HepG2 (cell line): ENCODE measurements at regions not wholly inside any gene's neighbourhood (a gene's known extent, or its start where the extent isn't known, plus 50 kb on each side); places are given as distances from the start of the nearest gene placed in this dataset.

Experiments
- ATAC-seq: fragments of 200-7000 bp; cut with Tn5 transposase; 3 replicates; pipeline ENCODE4 v1.9.1; 2020; ENCODE audit warnings: mild to moderate bottlenecking, moderate library complexity
- BruUV-seq: library from RNA; stranded (reverse); fragments of 400-500 nt; replicated peaks from 2 replicates; lab custom pipeline; 2021; lab: Mats Ljungman, UMichigan
- CTCF ChIA-PET: fragments of 300-600 bp; formaldehyde crosslinking; extraction: SDS; loops from one replicate; lab custom pipeline; 2021; ENCODE audit warnings: low total read pairs, inconsistent platforms, low intra/inter-chr PET ratio; lab: Yijun Ruan, JAX
- POLR2A ChIA-PET: fragments of 350-600 bp; sonication (Branson Sonifier 250); formaldehyde crosslinking; loops from one replicate; lab custom pipeline; 2020; ENCODE audit warnings: antibody characterized with exemption, inconsistent platforms; lab: Yijun Ruan, JAX
- DNase-seq: peaks from one replicate; pipeline ENCODE4 v3.0.0-alpha.2; 2015; ENCODE audit warnings: low spot score
- FAIRE-seq: peaks from 3 replicates; lab custom pipeline; 2011; peaks lifted over from hg19 to GRCh38; lab: Jason Lieb, UNC
- H2AFZ ChIP-seq: one replicate; pipeline ENCODE4 v1.6.1; 2011; ENCODE audit warnings: low read length, inconsistent platforms
- H3K27ac ChIP-seq: fragments of 300-600 bp; 3 replicates; pipeline ENCODE4 v1.8.0; 2011; ENCODE audit warnings: mixed run types, mild to moderate bottlenecking, mixed read lengths, low read length, inconsistent platforms; ENCODE audit not compliant: insufficient read depth; ENCODE audit errors: extremely low read length
- H3K27me3 ChIP-seq, 2 experiments: fragments of 200-600 bp in 1 of 2; 2 replicates in 1 of 2; 3 replicates in 1 of 2; pipeline versions ENCODE4 v1.6.0 to v1.8.0; 2011; ENCODE audit warnings: low read length in 2 of 2, mild to moderate bottlenecking in 2 of 2, moderate library complexity in 2 of 2, inconsistent platforms in 1 of 2; ENCODE audit not compliant: insufficient read depth in 2 of 2, control insufficient read depth in 1 of 2
- H3K36me3 ChIP-seq, 2 experiments: fragments of 200-600 bp in 1 of 2; replicated peaks in 1 of 2; 2 replicates in 1 of 2; 3 replicates in 1 of 2; pipeline versions ENCODE4 v1.5.1 to v1.8.0; 2011; ENCODE audit warnings: low read length in 2 of 2, inconsistent platforms in 1 of 2; ENCODE audit not compliant: insufficient read depth in 2 of 2, control insufficient read depth in 1 of 2
- H3K4me1 ChIP-seq: 2 replicates; pipeline ENCODE4 v1.5.1; 2012; ENCODE audit warnings: low read length, inconsistent platforms; ENCODE audit not compliant: insufficient read depth
- H3K4me2 ChIP-seq: 2 replicates; pipeline ENCODE4 v1.6.0; 2011; ENCODE audit warnings: low read depth, low read length, inconsistent platforms
- H3K4me3 ChIP-seq, 3 experiments: fragments of 200-600 bp in 1 of 3; sonication (generic), shearing (Covaris generic) in 1 of 3; replicated peaks in 1 of 3; 2 replicates each; pipeline ENCODE4 v1.5.1; 2011 to 2016; ENCODE audit warnings: low read length in 3 of 3, inconsistent platforms in 2 of 3, low read depth in 2 of 3, mild to moderate bottlenecking in 2 of 3, control low read depth in 1 of 3, mixed read lengths in 1 of 3; ENCODE audit not compliant: insufficient read depth in 1 of 3
- H3K79me2 ChIP-seq: one replicate; pipeline ENCODE4 v1.6.1; 2011; ENCODE audit warnings: low read length, inconsistent platforms; ENCODE audit not compliant: insufficient read depth
- H3K9ac ChIP-seq: 2 replicates; pipeline ENCODE4 v1.6.0; 2011; ENCODE audit warnings: mild to moderate bottlenecking, low read depth, low read length, inconsistent platforms; ENCODE audit not compliant: insufficient read depth
- H3K9me3 ChIP-seq: 2 replicates; pipeline ENCODE4 v1.5.1; 2012; ENCODE audit warnings: mild to moderate bottlenecking, low read length
- H4K20me1 ChIP-seq: 2 replicates; pipeline ENCODE4 v1.6.0; 2011; ENCODE audit warnings: inconsistent platforms, mild to moderate bottlenecking, low read length, moderate library complexity; ENCODE audit not compliant: insufficient read depth
- MAFK ChIP-seq, 2 experiments: IDR thresholded peaks in 1 of 2; conservative IDR thresholded peaks in 1 of 2; 2 replicates each; pipeline ENCODE4 v1.6.1; 2011; ENCODE audit warnings: improper control_type of control experiment in 2 of 2, low read length in 2 of 2
- SP1 ChIP-seq, 2 experiments: fragments of 450-650 bp in 1 of 2; sonication (generic) in 1 of 2; formaldehyde crosslinking in 1 of 2; IDR thresholded peaks; 2 replicates each; pipeline versions ENCODE4 v1.4.0 to v1.6.1; 2016 to 2020; ENCODE audit warnings: missing genetic modification reagents in 1 of 2
- ZFP36 ChIP-seq: fragments of 150-350 bp; IDR thresholded peaks from 2 replicates; pipeline ENCODE4 v1.6.1; 2018; ENCODE audit warnings: borderline replicate concordance, low read length, low read depth; ENCODE audit not compliant: partially characterized antibody
- ZFX ChIP-seq: sonication (generic); formaldehyde crosslinking; IDR thresholded peaks from 2 replicates; pipeline ENCODE4 v1.4.0; 2020; ENCODE audit warnings: mild to moderate bottlenecking, low read depth, missing genetic modification reagents, moderate library complexity
- ZNF12 ChIP-seq: sonication (generic); formaldehyde crosslinking; IDR thresholded peaks from 2 replicates; pipeline ENCODE4 v1.5.0; 2020; ENCODE audit warnings: missing genetic modification reagents
- ZNF839 ChIP-seq: sonication (generic); formaldehyde crosslinking; IDR thresholded peaks from 2 replicates; pipeline ENCODE4 v1.4.0; 2020; ENCODE audit warnings: missing genetic modification reagents, mild to moderate bottlenecking, borderline replicate concordance
- WGBS: methylation state at CpG from one replicate; pipeline ENCODE4 v1.1.6; 2017; ENCODE audit warnings: low lambda C conversion rate; 5-methylcytosine and 5-hydroxymethylcytosine counted together
- in situ Hi-C: cut with HindIII; loops from 2 replicates; pipeline ENCODE4 v1.10.0; 2017; ENCODE audit warnings: low pct_unique_long_range_greater_than_20kb; ENCODE audit not compliant: extremely low pct_ligation_motif_present
- intact Hi-C: fragments of 100-400 bp; cut with micrococcal nuclease; formaldehyde crosslinking; loops from one replicate; pipeline ENCODE4 v1.10.0; 2022; ENCODE audit not compliant: unreplicated experiment
- TF ChIP-seq, protein P1 (sequence below): sonication (generic); formaldehyde crosslinking; IDR thresholded peaks from 2 replicates; pipeline ENCODE4 v1.4.0; 2020; ENCODE audit warnings: missing genetic modification reagents

DNA sequence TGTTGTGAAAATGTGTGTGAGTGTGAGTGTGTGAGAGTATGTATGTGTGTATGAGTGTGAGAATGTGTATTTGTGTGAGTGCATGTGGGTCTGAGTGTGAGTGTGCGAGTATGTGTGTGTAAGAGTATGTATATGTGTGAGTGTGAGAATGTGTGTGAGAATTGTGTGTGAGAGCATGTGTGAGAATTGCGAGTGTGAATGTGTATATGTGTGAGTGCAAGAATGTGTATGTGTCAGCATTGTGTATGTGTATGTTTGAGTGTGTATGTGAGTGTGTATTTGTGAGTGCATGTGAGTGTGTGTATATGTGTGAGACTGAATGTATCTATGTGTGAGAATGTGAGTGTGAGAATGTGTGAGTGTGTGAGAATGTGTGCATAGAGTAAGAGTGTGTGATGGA, 72.0 kb upstream of the PCBD1 start:
- no peak for FAIRE-seq
- Histone ChIP-seq H3K9ac (no peak overlapping the region), H3K27ac (no peak overlapping the region), H3K27me3 (peaks cover 5 to 36% of the 10 kb centered on the region in 2 experiments; a peak in 3 of 5 replicates), H3K4me1 (no peaks in the 10 kb centered on the region), H3K4me2 (no peak overlapping the region), H2AFZ (no peak overlapping the region), H4K20me1 (no peaks in the 10 kb centered on the region), H3K79me2 (no peaks in the 10 kb centered on the region), H3K36me3 (no peaks in the 10 kb centered on the region), H3K4me3 (no peak overlapping the region), H3K9me3 (no peaks in the 10 kb centered on the region)
- BruUV-seq: no TSS peak
- TF ChIP-seq ZFP36 (no peak), MAFK (conservative IDR thresholded peaks at IDR 0.05 in 1 of 2, IDR thresholded peaks at IDR 0.05 in 1 of 2; ENCODE audit: low read length in 2 of 2) (0 out of 4 replicates have a peak, but pooled peaks of 1 of the 2 experiments have one; percentile 17), ZNF12 (CRISPR knock-in tag) (no peak), ZFX (CRISPR knock-in tag) (no peak)
- 3% methylated on average over 2 of the region's 2 CpGs for WGBS
- DNase-seq: no peak
- CTCF ChIA-PET: no interaction called here
- intact Hi-C loops (no loop called here), in situ Hi-C loops (no loop called here)
- ATAC-seq: no peak
- POLR2A ChIA-PET: no interaction called here

DNA sequence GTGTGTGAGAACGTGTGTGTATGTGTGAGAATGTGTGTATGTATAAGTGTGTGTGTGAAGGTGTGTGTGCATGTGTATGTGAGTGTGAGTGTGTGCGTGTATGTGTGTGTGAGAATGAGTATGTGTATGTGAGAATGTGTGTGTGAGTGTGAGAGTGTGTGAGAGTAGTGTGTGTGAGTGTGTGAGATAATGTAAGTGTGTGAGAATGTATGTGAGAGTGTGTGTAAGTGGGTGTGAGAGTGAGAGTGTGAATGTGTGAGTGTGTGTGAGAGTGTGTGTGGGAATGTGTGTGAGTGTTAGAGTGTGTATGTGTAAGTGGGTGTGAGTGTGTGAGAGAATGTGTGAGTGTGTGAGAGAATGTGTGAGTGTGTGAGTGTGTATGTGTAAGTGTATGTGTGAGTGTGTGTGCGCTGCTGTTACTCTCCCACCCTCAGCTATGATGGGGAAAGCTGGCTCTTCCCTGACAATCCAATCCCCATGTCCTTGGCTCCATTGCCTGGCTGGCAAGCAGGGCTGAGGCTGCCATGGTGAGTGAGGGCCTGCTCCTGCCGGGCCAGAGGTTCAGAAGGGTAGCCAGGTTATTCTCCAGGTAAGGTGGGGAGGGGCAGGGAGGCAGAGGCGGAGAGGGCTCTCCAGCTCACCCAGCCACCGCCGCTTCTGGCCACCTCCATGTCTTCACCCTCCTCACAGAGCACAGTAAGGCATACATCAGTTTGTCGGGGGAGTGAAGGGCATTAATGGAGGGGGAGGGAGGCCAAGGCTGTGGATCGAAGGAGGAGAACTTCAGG, 72.6 kb upstream of the PCBD1 start:
- WGBS: 3% methylated on average over 9 of the region's 9 CpGs
- in situ Hi-C loops: no loop called here
- H3K27ac ChIP-seq: no peak overlapping the region
- H2AFZ ChIP-seq: no peak overlapping the region
- H3K4me3 ChIP-seq: no peak overlapping the region
- no peak overlapping the region for H3K9ac ChIP-seq
- intact Hi-C loops: no loop called here
- ChIA-PET POLR2A (no interaction called here), CTCF (no interaction called here)
- no peak overlapping the region for H3K4me2 ChIP-seq
- H4K20me1 ChIP-seq: no peaks in the 10 kb centered on the region
- FAIRE-seq: no peak
- TF ChIP-seq, protein P1, sequence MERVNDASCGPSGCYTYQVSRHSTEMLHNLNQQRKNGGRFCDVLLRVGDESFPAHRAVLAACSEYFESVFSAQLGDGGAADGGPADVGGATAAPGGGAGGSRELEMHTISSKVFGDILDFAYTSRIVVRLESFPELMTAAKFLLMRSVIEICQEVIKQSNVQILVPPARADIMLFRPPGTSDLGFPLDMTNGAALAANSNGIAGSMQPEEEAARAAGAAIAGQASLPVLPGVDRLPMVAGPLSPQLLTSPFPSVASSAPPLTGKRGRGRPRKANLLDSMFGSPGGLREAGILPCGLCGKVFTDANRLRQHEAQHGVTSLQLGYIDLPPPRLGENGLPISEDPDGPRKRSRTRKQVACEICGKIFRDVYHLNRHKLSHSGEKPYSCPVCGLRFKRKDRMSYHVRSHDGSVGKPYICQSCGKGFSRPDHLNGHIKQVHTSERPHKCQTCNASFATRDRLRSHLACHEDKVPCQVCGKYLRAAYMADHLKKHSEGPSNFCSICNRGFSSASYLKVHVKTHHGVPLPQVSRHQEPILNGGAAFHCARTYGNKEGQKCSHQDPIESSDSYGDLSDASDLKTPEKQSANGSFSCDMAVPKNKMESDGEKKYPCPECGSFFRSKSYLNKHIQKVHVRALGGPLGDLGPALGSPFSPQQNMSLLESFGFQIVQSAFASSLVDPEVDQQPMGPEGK (CRISPR knock-in tag): no peak
- no peak for TF ChIP-seq ZNF839 (CRISPR knock-in tag)
- 0 out of 2 replicates have a peak, but pooled peaks have one; percentile 1 for TF ChIP-seq SP1 (IDR thresholded peaks at IDR 0.05)
- TF ChIP-seq SP1 (CRISPR knock-in tag; IDR thresholded peaks at IDR 0.05): no peak
- no peaks in the 10 kb centered on the region for H3K79me2 ChIP-seq
- H3K27me3 ChIP-seq: peaks cover 5 to 36% of the 10 kb centered on the region in 2 experiments; a peak in 3 of 5 replicates
- no peak for ATAC-seq
- H3K4me1 ChIP-seq: no peaks in the 10 kb centered on the region
- no peak for DNase-seq
- BruUV-seq: no TSS peak
- H3K36me3 ChIP-seq: no peaks in the 10 kb centered on the region
- H3K9me3 ChIP-seq: no peaks in the 10 kb centered on the region
